NCI-H345 treated with DMSO at 0.1 percent for 48 hours (cell line): ENCODE measurements at regions not wholly inside any gene's neighbourhood (a gene's known extent, or its start where the extent isn't known, plus 50 kb on each side); places are given as distances from the start of the nearest gene placed in this dataset.

Experiments
- DNase-seq: peaks from one replicate; lab custom pipeline; 2025; ENCODE audit not compliant: unreplicated experiment; lab: John Stamatoyannopoulos, UW

DNA sequence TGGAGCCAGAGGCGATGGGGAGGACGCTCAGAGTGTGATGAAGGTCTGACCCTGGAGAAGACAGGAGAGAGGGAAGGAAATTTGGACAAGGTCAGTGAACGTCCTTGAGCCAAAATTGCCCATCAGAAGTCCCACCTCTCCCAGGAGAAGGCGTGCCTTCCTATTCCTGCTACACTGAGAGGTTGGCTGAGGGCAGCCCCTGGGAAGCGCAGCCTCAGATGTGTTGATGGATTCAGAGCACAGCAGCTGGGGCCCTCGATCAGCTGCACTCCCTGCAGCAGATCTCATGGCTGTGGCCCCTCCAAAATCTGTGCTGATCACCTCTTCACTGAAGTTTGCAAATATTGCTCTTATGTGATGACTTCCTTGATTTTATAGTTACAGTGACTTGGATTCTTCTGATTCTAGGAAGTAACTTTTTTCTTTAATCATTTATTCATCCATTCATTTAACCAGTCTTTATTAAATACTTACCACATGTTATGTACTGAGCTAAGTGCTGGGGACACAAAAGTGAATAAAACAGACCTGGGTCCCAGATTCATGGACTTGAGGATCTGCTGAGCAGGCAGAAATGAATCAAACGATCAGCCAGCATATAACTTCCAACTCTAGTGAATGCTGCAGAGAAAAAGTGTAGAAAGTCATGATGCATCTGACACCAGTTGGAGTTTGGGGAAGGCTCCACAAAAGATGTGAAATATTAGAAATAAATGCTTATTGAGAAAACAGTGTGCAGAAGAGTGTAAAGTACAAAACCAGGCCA is 69.6 kb upstream of the ARMC2 start:
- no peak for DNase-seq

GRCh38 chr6:108779536-108780275 is 68.5 kb upstream of the ARMC2 start:
- DNase-seq: no peak

- no peak for DNase-seq
Measured at GRCh38 chr6:108780784-108781183, 67.4 kb upstream of the ARMC2 start.

GRCh38 chr6:108781419-108782100 is 66.7 kb upstream of the ARMC2 start:
- no peak for DNase-seq

DNA sequence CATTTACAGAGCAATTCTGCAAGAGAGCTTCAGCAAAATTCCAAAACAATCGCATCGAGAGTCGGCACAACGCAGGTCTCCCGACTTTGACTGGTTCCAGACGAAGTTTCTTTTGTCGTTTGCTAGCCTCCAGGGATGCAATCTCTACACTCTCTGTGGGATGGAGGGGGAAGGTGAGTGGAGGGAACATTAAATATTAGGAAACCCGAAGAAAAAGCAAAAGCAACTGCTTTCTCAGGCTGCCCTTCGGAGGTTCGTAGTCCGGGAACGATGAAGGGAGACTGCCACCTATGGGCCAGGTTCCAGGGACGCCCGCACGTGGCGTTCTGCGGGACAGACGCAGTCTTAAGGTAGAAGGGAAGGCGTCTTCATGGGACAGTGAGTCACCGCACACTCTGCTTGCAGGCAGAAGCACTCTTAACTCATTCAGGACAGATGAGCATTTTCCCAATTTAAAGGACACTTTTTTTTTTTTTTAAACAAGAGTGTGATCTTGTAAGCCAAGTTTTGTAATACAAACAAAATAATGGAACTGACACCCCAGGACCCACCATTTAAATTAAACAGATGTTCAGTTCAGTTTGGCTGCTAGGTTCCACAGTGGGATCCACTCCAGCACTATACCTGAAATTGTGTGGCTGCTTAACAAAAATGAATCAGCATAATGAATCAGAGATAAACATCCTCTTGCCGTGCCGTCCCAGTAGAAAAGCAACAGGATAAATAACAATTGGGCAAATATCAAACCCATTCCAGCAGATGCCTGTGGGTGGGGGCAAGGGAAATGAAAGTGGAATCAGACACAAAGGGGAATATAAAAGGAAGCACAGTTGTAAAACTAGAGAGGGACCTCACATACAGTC is 65.8 kb upstream of the ARMC2 start:
- DNase-seq: peak; percentile 35

- DNase-seq: no peak
Measured at GRCh38 chr6:108785653-108786052, 62.6 kb upstream of the ARMC2 start.

- DNase-seq: no peak
Measured at GRCh38 chr6:108788416-108788815, 59.8 kb upstream of the ARMC2 start.

DNA sequence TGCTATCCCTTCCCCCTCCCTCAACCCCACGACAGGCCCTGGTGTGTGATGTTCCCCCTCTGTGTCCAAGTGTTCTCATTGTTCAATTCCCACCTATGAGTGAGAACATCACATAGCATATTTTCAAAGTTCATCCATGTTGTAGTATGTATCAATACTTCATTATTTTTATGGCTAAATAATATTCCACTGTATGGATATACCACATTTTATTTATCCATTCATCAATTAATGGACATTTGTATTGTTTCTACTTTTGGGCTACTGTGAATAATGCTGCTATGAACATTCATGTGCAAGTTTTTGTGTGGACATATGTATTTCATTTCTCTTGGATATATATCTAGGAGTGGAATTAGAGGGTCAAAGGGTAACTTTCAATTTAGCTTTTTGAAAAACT is 58.7 kb upstream of the ARMC2 start:
- no peak for DNase-seq

DNA sequence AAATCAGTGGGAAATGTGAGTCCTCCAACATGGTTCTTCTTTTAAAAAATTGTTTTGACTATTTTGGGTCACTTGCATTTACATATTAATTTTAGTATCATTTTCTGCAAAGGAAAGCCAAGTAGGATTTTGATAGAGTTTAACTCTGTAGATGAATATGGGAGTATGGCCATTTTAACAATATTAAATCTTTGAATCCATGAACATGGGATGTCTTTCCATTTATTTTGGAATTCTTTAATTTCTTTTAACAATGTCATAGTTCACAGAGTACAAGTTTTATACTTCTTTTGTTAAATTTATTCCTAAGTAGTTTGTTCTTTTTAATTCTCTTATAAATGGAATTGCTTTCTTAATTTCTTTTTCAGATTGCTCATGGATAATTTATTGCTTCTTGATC is 56.5 kb upstream of the ARMC2 start:
- DNase-seq: no peak

DNA sequence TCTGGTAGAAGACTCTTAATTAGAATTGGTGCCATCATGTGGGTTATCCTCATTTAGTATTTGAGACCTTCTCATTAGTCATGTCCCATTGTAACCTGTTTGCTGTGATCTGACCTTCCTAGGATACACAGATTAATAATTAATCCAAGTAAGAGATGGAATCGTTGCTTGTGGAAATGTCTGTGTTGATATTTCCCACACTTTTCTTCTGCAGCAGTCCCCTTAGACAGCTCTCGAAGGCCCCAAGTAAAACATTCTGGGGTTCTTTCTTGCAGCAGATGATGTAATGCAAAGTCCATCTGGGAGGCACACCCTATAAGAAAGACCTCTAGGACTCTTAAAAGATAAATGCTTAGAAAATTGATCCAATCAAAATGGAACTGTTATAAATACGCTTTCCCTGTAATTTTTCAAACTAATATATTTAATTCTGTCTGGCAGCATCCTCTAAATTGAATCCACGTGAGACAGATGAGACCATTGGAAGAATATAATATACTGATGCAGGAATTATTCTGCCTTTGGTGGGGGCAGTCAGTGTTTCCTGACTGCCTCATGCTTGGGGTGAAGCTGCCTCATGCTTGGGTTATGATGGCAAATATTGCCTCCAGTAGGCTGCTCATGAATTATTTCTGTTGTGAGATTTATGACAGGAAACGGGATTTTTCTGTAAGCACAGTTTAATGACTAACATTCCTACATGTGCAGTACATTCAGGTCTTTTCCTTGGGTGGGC is 54.5 kb upstream of the ARMC2 start:
- no peak for DNase-seq

- no peak for DNase-seq
Measured at GRCh38 chr6:108795122-108795521, 53.1 kb upstream of the ARMC2 start.

- no peak for DNase-seq
Measured at GRCh38 chr6:108795814-108796213, 52.4 kb upstream of the ARMC2 start.

DNA sequence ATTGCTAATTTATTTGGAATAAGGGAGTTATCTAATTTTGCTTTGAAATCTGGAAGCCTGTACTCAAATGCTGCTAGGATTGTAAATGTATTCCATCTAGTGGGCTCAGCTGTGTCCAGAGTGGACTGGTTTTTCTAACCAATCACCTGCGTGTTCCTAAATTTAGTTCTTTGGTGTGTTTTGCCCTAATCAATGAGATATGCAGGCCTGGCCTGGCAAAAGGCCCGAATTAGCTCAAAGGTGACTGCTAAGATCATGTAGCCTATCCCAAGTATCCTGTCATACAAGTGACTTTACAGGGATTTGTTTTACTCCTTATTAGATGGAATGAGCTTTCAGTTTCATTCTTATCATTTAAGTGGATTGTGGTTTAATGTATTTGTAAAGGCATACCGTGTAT is 51.3 kb upstream of the ARMC2 start:
- DNase-seq: no peak

DNA sequence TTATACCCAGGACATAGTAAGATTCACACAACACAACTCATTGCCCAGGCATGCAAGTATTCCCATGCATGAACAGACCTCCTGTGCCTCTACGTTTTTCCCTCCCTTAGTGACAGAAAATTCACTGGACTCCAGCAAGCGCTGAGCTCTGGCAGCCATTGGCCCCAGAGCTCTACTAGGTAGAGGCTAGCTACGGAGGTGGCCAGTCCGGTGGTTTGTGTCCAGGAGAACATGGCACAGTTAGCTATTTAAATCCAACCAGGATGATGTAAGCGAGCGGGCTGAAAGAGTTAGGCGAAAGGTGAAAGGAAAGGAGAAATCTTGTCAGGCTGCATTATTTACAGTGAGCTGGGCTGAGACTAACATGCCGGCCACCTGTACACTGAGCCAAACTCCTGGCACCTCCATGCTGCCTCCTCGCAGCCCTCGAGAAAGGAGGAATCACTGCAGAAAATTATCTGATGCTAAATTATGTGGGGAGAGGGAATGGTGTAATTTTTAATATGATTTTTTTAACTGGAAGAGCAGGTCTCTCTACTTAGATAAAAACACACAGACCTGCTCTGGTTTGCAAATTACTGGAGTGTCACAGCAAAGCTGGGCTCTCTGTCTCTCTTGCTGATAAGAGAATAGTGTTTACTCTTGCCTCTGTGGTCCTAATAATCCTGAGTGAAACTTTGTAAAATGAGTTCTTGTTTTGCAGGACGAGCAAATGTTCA is 50.1 kb upstream of the ARMC2 start:
- DNase-seq: no peak
